Body of pancreas (tissue), 4 donors: ENCODE measurements at regions not wholly inside any gene's neighbourhood (a gene's known extent, or its start where the extent isn't known, plus 50 kb on each side); places are given as distances from the start of the nearest gene placed in this dataset.

Experiments used
- POLR2A ChIP-seq, 3 donors: fragments of 450-650 bp; IDR thresholded peaks; one replicate each; pipeline ENCODE4 v1.6.1; 2016; ENCODE audit warnings: antibody characterized with exemption in 3 of 3, mild to moderate bottlenecking in 2 of 3
- TF ChIP-seq, protein P1 (sequence below), 7 experiments: fragments of 450-650 bp in 4 of 7; fragments of 200-600 bp in 3 of 7; sonication (generic) in 3 of 7; IDR thresholded peaks; one replicate each; pipeline ENCODE4 v1.5.1; 2016 to 2019; ENCODE audit warnings: antibody characterized with exemption in 7 of 7

DNA sequence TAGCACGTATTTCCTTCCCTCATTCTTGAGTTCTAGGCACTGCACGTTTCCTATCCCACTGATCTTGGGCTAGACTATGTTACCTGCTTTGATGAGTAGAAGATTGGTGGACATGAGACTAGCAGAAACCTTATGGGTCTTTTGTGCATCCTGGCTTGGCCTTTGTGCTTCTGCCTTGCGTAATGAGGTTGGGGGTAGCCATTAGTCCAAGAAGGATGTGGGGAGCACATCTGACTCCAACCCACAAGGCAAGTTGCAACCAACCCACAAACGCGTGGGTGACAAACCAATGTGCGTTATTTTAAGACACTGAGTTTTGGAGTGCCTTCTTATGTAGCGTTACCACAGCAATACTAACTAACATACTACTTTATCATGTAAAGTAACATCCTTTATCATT is 180.4 kb upstream of the IRX5 start:
- TF ChIP-seq, protein P1, sequence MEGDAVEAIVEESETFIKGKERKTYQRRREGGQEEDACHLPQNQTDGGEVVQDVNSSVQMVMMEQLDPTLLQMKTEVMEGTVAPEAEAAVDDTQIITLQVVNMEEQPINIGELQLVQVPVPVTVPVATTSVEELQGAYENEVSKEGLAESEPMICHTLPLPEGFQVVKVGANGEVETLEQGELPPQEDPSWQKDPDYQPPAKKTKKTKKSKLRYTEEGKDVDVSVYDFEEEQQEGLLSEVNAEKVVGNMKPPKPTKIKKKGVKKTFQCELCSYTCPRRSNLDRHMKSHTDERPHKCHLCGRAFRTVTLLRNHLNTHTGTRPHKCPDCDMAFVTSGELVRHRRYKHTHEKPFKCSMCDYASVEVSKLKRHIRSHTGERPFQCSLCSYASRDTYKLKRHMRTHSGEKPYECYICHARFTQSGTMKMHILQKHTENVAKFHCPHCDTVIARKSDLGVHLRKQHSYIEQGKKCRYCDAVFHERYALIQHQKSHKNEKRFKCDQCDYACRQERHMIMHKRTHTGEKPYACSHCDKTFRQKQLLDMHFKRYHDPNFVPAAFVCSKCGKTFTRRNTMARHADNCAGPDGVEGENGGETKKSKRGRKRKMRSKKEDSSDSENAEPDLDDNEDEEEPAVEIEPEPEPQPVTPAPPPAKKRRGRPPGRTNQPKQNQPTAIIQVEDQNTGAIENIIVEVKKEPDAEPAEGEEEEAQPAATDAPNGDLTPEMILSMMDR (IDR thresholded peaks at IDR 0.05): no peak
- no peak for TF ChIP-seq POLR2A (IDR thresholded peaks at IDR 0.05)
